H1 (cell line): ENCODE measurements at regions not wholly inside any gene's neighbourhood (a gene's known extent, or its start where the extent isn't known, plus 50 kb on each side); places are given as distances from the start of the nearest gene placed in this dataset.

Experiments
- EP300 ChIP-seq, 2 experiments: IDR thresholded peaks; 1 replicate in 1 of 2; 2 replicates in 1 of 2; pipeline ENCODE4 v1.6.1; 2011 to 2012; ENCODE audit warnings: low read depth in 2 of 2, low read length in 2 of 2, mild to moderate bottlenecking in 2 of 2, borderline replicate concordance in 1 of 2, inconsistent platforms in 1 of 2, moderate library complexity in 1 of 2
- JUN ChIP-seq: IDR thresholded peaks from 2 replicates; pipeline ENCODE4 v1.6.1; 2011; ENCODE audit warnings: low read depth, mild to moderate bottlenecking, improper control_type of control experiment, low read length
- MAFK ChIP-seq: IDR thresholded peaks from 2 replicates; pipeline ENCODE4 v1.6.1; 2012; ENCODE audit warnings: low read depth, mild to moderate bottlenecking, improper control_type of control experiment, low read length
- POLR2A ChIP-seq, 2 experiments: IDR thresholded peaks; 1 replicate in 1 of 2; 2 replicates in 1 of 2; pipeline ENCODE4 v1.6.1; 2011; ENCODE audit warnings: low read depth in 2 of 2, low read length in 2 of 2, mild to moderate bottlenecking in 2 of 2; ENCODE audit errors: control extremely low read depth in 1 of 2
- POLR2AphosphoS5 ChIP-seq: IDR thresholded peaks from 2 replicates; pipeline ENCODE4 v1.6.1; 2011; ENCODE audit warnings: low read depth, low read length
- SIN3A ChIP-seq, 2 experiments: IDR thresholded peaks in 1 of 2; conservative IDR thresholded peaks in 1 of 2; 2 replicates each; pipeline ENCODE4 v1.6.1; 2011 to 2012; ENCODE audit warnings: low read length in 2 of 2, improper control_type of control experiment in 1 of 2, low read depth in 1 of 2, mild to moderate bottlenecking in 1 of 2
- TAF1 ChIP-seq: IDR thresholded peaks from 2 replicates; pipeline ENCODE4 v1.6.1; 2011; ENCODE audit warnings: mild to moderate bottlenecking, low read depth, low read length
- TEAD4 ChIP-seq: IDR thresholded peaks from 2 replicates; pipeline ENCODE4 v1.6.1; 2012; ENCODE audit warnings: low read depth, low read length, inconsistent platforms, mixed read lengths
- TF ChIP-seq, protein P1 (sequence below), 3 experiments: IDR thresholded peaks; 1 replicate in 2 of 3; 2 replicates in 1 of 3; pipeline versions ENCODE4 v1.5.1 to v1.6.1; 2011; ENCODE audit warnings: low read length in 3 of 3, mild to moderate bottlenecking in 3 of 3, inconsistent platforms in 2 of 3, low read depth in 1 of 3, moderate library complexity in 1 of 3; ENCODE audit not compliant: insufficient read depth in 1 of 3; ENCODE audit errors: control extremely low read depth in 1 of 3

GRCh38 chr3:147675761-147676160, 266.6 kb downstream of the ZIC1 start:
- no peak for TF ChIP-seq POLR2A (IDR thresholded peaks at IDR 0.05; ENCODE audit: control extremely low read depth in 1 of 2, low read depth in 2 of 2, low read length in 2 of 2)
- no peak for TF ChIP-seq MAFK
- no peak for TF ChIP-seq TEAD4
- no peak for TF ChIP-seq EP300 (IDR thresholded peaks at IDR 0.05; ENCODE audit: borderline replicate concordance in 1 of 2, low read depth in 2 of 2, low read length in 2 of 2)
- TF ChIP-seq, protein P1, sequence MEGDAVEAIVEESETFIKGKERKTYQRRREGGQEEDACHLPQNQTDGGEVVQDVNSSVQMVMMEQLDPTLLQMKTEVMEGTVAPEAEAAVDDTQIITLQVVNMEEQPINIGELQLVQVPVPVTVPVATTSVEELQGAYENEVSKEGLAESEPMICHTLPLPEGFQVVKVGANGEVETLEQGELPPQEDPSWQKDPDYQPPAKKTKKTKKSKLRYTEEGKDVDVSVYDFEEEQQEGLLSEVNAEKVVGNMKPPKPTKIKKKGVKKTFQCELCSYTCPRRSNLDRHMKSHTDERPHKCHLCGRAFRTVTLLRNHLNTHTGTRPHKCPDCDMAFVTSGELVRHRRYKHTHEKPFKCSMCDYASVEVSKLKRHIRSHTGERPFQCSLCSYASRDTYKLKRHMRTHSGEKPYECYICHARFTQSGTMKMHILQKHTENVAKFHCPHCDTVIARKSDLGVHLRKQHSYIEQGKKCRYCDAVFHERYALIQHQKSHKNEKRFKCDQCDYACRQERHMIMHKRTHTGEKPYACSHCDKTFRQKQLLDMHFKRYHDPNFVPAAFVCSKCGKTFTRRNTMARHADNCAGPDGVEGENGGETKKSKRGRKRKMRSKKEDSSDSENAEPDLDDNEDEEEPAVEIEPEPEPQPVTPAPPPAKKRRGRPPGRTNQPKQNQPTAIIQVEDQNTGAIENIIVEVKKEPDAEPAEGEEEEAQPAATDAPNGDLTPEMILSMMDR (IDR thresholded peaks at IDR 0.05; ENCODE audit: control extremely low read depth in 1 of 3, insufficient read depth in 1 of 3, low read depth in 1 of 3, low read length in 3 of 3) = no peak
- no peak for TF ChIP-seq SIN3A (conservative IDR thresholded peaks at IDR 0.05 in 1 of 2, IDR thresholded peaks at IDR 0.05 in 1 of 2; ENCODE audit: low read depth in 1 of 2, low read length in 2 of 2)
- no peak for TF ChIP-seq POLR2AphosphoS5
- TF ChIP-seq JUN = no peak
- no peak for TF ChIP-seq TAF1
